Activated T-helper 1 cell treated with anti-CD3 and anti-CD28 coated beads, Interleukin-2, amount 50 U/mL, for 16 hours (primary cell): ENCODE measurements at regions not wholly inside any gene's neighbourhood (a gene's known extent, or its start where the extent isn't known, plus 50 kb on each side); places are given as distances from the start of the nearest gene placed in this dataset.

ENCODE experiments used
- DNase-seq, 2 donors: peaks; one replicate each; pipeline ENCODE4 v3.0.0-alpha.2; 2020; ENCODE audit warnings: low read depth in 1 of 2, low spot score in 1 of 2

- no peak for DNase-seq
These were observed 175.8 kb upstream of the HNRNPA3 start for GRCh38 chr2:177036747-177037146.

GRCh38 chr2:177037569-177037968 is 175.0 kb upstream of the HNRNPA3 start:
- DNase-seq = no peak

DNA sequence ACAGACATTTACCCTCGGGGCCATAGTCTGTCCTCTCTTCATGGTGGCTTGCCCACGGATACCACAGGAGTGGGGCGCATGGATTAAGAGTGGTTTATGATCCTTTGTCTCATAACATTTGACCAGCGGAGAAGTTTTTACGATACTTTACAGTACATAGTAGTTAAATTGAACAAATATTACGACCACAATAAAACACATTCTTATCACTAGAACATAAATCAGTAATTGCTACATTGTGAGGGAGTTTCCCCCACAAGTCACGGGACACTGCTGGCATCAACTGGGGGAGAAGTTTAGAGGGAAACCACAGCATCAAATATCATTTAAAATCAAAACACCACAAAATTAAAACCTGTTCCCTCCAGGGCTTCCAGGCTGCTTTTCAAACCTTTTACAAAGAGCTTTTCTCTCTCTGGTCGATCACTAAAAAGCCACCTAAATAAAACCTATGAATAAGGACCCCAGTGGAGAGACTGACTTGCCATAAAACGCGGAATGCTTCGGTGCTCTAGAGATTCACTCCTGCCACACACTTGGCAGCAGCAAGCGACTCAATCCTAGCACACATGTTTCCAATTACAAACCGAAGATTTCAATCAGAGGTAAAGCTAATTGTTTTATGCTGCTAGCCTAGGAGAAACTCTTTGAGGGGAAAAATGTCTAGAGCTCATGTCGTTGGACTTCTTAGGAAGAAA is 173.7 kb upstream of the HNRNPA3 start:
- no peak for DNase-seq

- DNase-seq = no peak
These were observed 170.3 kb upstream of the HNRNPA3 start for GRCh38 chr2:177042311-177042710.

GRCh38 chr2:177044671-177045070 is 167.9 kb upstream of the HNRNPA3 start:
- no peak for DNase-seq

- no peak for DNase-seq
These were observed 163.6 kb upstream of the HNRNPA3 start for GRCh38 chr2:177048981-177049380.

DNA sequence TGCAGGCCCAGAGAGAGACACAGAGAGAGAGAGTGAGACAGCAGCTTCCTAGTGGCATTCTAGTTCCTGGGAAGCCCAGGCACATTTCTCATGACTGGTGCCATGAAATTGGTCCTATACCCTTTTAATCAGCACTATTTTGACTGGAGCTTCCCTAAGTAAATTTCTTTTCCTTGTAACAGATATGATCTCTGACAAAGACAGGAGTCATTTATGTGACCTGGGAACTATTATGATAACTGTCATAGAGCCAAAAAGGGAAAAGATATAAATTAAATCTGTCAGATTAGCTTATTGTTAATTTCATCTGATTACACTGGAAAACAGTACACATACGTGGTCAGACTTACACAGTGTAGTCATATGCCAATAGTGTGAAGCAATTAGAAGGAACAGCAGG is 161.3 kb upstream of the HNRNPA3 start:
- DNase-seq = no peak

- no peak for DNase-seq
These were observed 160.1 kb upstream of the HNRNPA3 start for GRCh38 chr2:177052471-177052870.

DNA sequence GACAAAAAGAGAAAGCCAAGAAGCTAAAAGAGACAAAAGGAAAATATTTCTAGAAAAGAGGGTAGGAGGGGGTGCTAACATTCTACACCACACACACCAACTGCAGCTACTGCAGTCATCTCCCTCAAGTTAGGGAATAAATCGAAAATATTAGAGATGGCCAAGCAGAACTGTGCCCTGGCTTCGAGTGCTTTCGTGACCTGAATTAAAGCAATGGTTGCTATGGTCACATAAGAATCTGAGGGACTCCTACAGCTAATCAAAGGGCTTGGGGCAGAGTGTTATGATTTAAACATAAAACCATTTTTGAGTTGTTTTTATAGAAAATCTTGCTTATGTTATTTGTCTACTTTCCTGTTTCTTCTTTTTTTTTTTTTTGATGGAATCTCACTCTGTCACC is 159.6 kb upstream of the HNRNPA3 start:
- DNase-seq = no peak

GRCh38 chr2:177053716-177054115 is 158.9 kb upstream of the HNRNPA3 start:
- no peak for DNase-seq

DNA sequence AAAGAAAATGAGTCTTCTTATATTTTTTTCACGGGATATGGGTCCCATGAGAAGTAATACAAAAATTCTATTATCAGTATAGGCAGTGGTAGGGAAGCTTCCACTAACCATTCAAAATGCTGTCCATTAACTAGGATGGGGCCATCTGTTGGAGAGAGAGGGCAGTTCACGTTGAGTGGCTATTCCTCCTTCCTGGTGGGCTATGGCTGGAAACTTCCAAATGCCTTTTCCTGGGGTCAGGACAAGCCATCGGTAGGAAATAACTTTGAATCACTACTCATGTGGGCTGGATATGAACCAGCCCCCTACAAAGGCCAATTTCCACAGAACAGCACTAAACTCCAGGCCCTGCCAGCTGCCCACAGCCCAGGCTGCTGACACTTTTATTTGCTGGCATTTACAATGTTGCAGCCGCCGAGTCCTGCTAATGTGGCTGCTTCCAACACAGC is 156.1 kb upstream of the HNRNPA3 start:
- DNase-seq = no peak

DNA sequence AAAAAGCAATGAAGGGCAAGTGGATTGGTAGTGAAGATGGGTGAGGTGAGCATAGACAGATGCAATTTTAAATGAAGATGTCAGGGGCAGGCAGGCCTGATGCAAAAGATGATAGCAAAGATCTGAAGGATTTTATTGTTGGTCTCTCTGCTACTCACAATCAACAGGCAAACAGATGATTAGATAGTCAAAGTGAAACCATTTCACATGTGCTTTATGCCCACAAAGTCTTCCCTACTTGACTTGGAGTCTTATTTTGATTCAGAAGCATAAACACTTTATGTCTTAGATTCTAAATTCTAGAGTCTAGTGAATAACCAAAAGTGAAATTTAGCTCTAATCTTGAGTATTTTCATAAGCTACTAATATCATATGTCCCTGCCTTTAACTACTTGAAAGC is 153.8 kb upstream of the HNRNPA3 start:
- DNase-seq = no peak

DNA sequence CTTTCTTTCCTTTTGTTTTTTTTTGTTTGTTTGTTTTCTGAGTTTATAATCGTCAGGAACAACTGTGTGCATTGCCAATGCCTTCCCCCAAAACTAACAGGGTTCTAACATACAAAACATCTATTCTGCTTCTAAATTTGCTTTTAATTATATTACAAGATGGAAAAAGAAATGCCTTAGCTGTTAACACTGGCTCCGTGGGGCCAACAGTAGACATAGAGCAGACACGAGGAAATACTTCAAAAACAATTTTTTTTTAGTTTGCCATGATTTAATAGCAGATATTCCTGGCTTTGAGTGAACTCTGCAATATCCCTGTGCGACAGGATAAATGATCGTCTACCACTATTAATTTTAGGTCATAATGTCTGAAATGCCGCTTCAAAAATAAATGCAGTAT is 153.3 kb upstream of the HNRNPA3 start:
- DNase-seq = no peak

DNA sequence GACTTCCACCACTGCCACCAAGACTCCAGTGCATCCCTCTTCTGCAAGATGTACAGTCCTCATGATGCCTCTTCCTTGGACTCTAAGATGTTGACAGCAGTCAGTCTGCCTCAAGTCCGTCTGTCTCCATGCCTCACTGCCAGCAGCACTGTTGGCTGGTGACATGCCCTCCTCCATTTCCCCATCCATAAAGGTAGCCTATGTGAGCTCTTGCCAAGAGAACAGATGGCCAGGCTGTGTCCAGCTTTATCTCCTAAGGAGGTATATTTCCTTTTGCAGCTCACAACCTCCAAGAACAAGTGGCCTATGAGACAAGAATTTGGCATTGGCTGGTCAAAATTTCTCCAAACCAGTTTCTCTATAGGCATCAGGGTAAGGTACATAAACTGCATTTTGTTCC is 149.3 kb upstream of the HNRNPA3 start:
- no peak for DNase-seq

GRCh38 chr2:177064422-177064821 is 148.2 kb upstream of the HNRNPA3 start:
- no peak for DNase-seq

DNA sequence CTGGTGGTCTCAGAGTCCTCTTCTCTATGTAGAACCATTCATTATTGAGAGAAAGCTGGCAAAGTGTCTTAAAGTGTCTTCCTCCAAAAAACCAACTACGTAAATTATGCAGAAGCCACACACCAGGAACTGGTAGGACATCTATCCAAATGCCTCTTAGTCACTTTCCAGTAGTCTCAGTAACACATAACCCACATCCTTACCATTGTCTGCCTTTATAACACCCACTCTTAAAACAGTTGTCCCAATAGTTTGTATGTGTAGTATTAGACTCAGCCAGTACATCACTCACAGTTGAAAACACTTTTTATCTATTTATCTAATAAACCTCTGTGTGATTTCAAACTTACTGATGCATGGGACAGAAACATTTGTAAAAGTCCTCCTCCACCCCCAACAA is 143.6 kb upstream of the HNRNPA3 start:
- no peak for DNase-seq

- DNase-seq = no peak
These were observed 140.5 kb upstream of the HNRNPA3 start for GRCh38 chr2:177072090-177072489.

DNA sequence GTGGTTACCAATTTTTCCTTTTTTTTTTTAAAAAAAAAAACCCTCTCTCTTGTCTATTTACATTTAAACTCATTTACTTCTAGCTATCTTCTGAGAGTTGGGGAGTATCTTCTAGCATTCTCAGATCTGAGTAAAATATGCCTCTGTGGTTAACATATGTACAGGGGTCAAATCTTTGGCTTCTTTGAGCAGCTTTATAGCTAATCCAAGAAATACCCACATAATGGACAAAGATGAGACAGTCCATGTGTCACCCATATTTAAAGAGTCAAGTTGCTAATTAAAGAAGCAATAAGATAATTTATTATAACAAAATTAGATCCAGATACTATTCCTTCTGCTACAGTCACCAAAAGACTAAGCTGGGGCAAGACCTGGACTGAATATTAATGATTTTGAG is 139.0 kb upstream of the HNRNPA3 start:
- no peak for DNase-seq

GRCh38 chr2:177074099-177074710 is 138.4 kb upstream of the HNRNPA3 start:
- DNase-seq = no peak

DNA sequence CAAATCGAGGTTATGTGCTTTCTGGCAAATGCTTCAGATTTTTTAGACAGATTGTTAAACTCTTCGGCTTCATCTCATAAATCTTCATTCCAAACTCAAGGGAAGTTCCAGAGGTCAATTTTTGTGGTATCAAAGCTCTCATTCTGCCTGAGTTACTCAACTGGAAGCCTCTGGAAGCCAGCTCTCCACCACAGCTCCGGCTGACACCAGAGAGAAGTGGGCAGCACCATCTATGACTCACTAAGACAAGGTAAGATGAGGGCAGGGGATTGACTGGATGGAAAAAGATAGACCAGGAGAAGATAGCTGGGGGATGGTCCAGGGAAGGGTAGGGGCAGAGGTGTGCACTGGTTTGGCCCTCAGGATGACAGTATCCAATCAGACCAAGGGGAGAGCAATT is 137.3 kb upstream of the HNRNPA3 start:
- no peak for DNase-seq

- DNase-seq = no peak
These were observed 135.9 kb upstream of the HNRNPA3 start for GRCh38 chr2:177076636-177077179.

GRCh38 chr2:177077778-177078177 is 134.8 kb upstream of the HNRNPA3 start:
- no peak for DNase-seq

GRCh38 chr2:177078416-177078815 is 134.2 kb upstream of the HNRNPA3 start:
- DNase-seq = no peak
